Esophagus squamous epithelium (tissue), 4 donors: ENCODE measurements at regions not wholly inside any gene's neighbourhood (a gene's known extent, or its start where the extent isn't known, plus 50 kb on each side); places are given as distances from the start of the nearest gene placed in this dataset.

ENCODE experiments used
- CTCF ChIP-seq, 6 experiments: fragments of 450-650 bp in 4 of 6; fragments of 200-600 bp in 2 of 6; sonication (generic) in 2 of 6; IDR thresholded peaks; one replicate each; pipeline ENCODE4 v1.5.1; 2016 to 2019; ENCODE audit warnings: antibody characterized with exemption in 6 of 6, mild to moderate bottlenecking in 4 of 6, moderate library complexity in 4 of 6
- POLR2A ChIP-seq, 4 donors: fragments of 450-650 bp; IDR thresholded peaks; one replicate each; pipeline ENCODE4 v1.6.1; 2017; ENCODE audit warnings: antibody characterized with exemption in 4 of 4, mild to moderate bottlenecking in 4 of 4, moderate library complexity in 3 of 4

DNA sequence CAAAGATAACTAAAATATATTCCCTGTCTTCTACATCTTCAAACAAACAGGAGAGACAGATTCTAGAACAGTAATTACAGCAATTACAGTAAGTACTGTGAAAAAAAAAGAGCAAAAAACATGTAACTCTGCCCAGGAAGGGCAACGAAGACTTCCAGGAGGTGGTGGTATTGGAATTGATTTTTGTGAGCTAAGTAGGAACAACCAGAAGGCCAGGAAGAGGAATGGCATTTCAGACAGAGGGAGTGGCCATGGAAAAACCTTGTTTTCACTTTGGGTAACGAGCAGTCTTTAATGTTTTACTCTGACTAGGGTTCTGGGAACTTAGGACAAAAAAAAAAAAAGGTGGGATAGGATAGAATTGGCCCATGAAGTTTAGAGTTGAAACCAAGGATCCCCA is 196.3 kb upstream of the PLEKHG7 start:
- TF ChIP-seq CTCF (IDR thresholded peaks at IDR 0.05) (no peak), POLR2A (IDR thresholded peaks at IDR 0.05) (no peak)
